ENCODE measurements at regions not wholly inside any gene's neighbourhood (a gene's known extent, or its start where the extent isn't known, plus 50 kb on each side); places are given as distances from the start of the nearest gene placed in this dataset.

- Histone ChIP-seq H3K36me3 (ENCODE audit: insufficient read depth, low read length, poor library complexity, severe bottlenecking) (no peaks in the 10 kb centered on the region), H3K9me3 (ENCODE audit: low read depth, low read length, poor library complexity, severe bottlenecking) (no peaks in the 10 kb centered on the region), H3K4me1 (ENCODE audit: insufficient read depth, low read length, poor library complexity, severe bottlenecking) (no peaks in the 10 kb centered on the region), H3K4me3 (ENCODE audit: low read depth, low read length, poor library complexity, severe bottlenecking) (no peak overlapping the region), H3K27ac (ENCODE audit: low read depth, low read length, poor library complexity, severe bottlenecking) (no peak overlapping the region), H3K27me3 (replicated peaks; ENCODE audit: insufficient read depth, low read depth, low read length, poor library complexity) (peaks cover 4% of the 10 kb centered on the region)
- POLR2A ChIA-PET (ENCODE audit: low non-redundant PET), result no interaction called here
- CTCF ChIA-PET, result no interaction called here
- intact Hi-C loops (cut with micrococcal nuclease; ENCODE audit: unreplicated experiment), result no loop called here
- DNase-seq (ENCODE audit: low spot score), result no peak
- no TSS peak for BruUV-seq (replicated peaks)
- TF ChIP-seq EZH2 (IDR thresholded peaks at IDR 0.05; ENCODE audit: borderline replicate concordance, low read depth, low read length, poor library complexity, severe bottlenecking) (no peak), CTCF (conservative IDR thresholded peaks at IDR 0.05; ENCODE audit: low read depth, low read length) (no peak)
Observed at GRCh38 chr3:180277041-180277440, 240.3 kb upstream of the PEX5L start.

DNA sequence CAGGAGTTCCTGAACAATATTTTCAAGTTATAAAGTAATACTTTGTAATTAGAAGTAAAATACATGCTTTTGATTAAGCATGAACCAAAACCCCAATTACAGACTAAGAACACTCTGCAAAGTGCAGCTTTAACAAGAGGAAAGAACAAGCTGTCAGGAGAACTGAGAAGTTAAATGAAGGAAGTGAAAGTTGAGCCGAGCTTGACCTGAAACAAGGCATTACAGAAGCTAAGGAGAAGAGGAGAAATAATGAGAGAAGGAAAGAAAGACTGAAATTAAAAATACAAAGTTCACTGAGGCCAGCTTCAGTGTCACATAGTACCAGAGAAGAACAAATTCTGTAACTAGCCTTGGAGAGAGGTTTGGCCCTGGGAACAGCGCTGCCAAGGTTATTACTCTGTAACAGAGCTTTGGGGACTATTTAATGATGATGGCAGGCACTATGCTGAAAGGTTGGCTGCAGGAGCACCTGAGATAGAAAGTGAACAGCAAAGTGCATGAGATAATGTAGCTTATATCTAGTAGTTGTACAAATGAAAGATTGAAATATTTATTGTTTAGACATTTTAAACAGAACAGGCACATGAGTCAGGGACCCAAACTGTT lies 241.9 kb upstream of the PEX5L start:
- Histone ChIP-seq H3K9me3 (ENCODE audit: low read depth, low read length, poor library complexity, severe bottlenecking) (no peaks in the 10 kb centered on the region), H3K27me3 (replicated peaks; ENCODE audit: insufficient read depth, low read depth, low read length, poor library complexity) (peaks cover 4% of the 10 kb centered on the region), H3K27ac (ENCODE audit: low read depth, low read length, poor library complexity, severe bottlenecking) (no peak overlapping the region), H3K4me3 (ENCODE audit: low read depth, low read length, poor library complexity, severe bottlenecking) (no peak overlapping the region), H3K4me1 (ENCODE audit: insufficient read depth, low read length, poor library complexity, severe bottlenecking) (no peaks in the 10 kb centered on the region), H3K36me3 (ENCODE audit: insufficient read depth, low read length, poor library complexity, severe bottlenecking) (no peaks in the 10 kb centered on the region)
- BruUV-seq (replicated peaks), result no TSS peak
- TF ChIP-seq CTCF (conservative IDR thresholded peaks at IDR 0.05; ENCODE audit: low read depth, low read length) (no peak), EZH2 (IDR thresholded peaks at IDR 0.05; ENCODE audit: borderline replicate concordance, low read depth, low read length, poor library complexity, severe bottlenecking) (no peak)
- POLR2A ChIA-PET (ENCODE audit: low non-redundant PET), result no interaction called here
- no peak for DNase-seq (ENCODE audit: low spot score)
- CTCF ChIA-PET, result no interaction called here
- intact Hi-C loops (cut with micrococcal nuclease; ENCODE audit: unreplicated experiment), result no loop called here

DNA sequence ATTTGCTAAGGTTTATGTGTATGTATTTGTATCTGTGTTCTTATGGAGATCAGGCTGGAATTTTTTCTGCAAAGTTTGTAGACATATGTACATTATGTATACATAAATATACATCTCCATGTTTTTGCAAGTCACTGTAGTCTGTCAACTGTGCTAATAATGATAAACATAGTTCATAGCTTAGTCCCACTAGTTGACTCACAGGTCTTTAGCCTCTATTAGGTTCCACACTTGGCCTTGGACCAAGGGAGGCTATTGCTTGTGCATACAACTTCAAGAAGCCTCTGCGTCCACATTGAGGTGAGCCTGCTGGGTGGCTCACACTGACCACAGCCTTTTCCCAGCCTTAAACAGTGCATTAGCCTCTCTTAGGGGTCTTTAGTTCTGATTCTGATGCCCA lies 243.8 kb upstream of the PEX5L start:
- H3K36me3 ChIP-seq (ENCODE audit: insufficient read depth, low read length, poor library complexity, severe bottlenecking), result no peaks in the 10 kb centered on the region
- H3K4me3 ChIP-seq (ENCODE audit: low read depth, low read length, poor library complexity, severe bottlenecking), result no peak overlapping the region
- no peak for DNase-seq (ENCODE audit: low spot score)
- TF ChIP-seq CTCF (conservative IDR thresholded peaks at IDR 0.05; ENCODE audit: low read depth, low read length) (no peak), EZH2 (IDR thresholded peaks at IDR 0.05; ENCODE audit: borderline replicate concordance, low read depth, low read length, poor library complexity, severe bottlenecking) (no peak)
- H3K4me1 ChIP-seq (ENCODE audit: insufficient read depth, low read length, poor library complexity, severe bottlenecking), result no peaks in the 10 kb centered on the region
- POLR2A ChIA-PET (ENCODE audit: low non-redundant PET), result no interaction called here
- no peaks in the 10 kb centered on the region for H3K9me3 ChIP-seq (ENCODE audit: low read depth, low read length, poor library complexity, severe bottlenecking)
- H3K27ac ChIP-seq (ENCODE audit: low read depth, low read length, poor library complexity, severe bottlenecking), result no peak overlapping the region
- no TSS peak for BruUV-seq (replicated peaks)
- CTCF ChIA-PET, result no interaction called here
- H3K27me3 ChIP-seq (replicated peaks; ENCODE audit: insufficient read depth, low read depth, low read length, poor library complexity), result peaks cover 8% of the 10 kb centered on the region
- intact Hi-C loops (cut with micrococcal nuclease; ENCODE audit: unreplicated experiment), result no loop called here
